SK-MEL-5 (cell line): ENCODE measurements at regions not wholly inside any gene's neighbourhood (a gene's known extent, or its start where the extent isn't known, plus 50 kb on each side); places are given as distances from the start of the nearest gene placed in this dataset.

ENCODE experiments used
- DNase-seq: peaks from one replicate; pipeline ENCODE4 v3.0.0-alpha.2; 2016; ENCODE audit warnings: low read depth, low spot score
- in situ Hi-C: cut with HindIII; loops from 2 replicates; pipeline ENCODE4 v1.10.0; 2016; ENCODE audit warnings: low sequenced_read_pairs, high pct_unique_total_duplicates, low pct_unique_long_range_greater_than_20kb

GRCh38 chr15:26165546-26165945 lies 302.4 kb upstream of the ATP10A start:
- DNase-seq = no peak
- in situ Hi-C loops = no loop called here

DNA sequence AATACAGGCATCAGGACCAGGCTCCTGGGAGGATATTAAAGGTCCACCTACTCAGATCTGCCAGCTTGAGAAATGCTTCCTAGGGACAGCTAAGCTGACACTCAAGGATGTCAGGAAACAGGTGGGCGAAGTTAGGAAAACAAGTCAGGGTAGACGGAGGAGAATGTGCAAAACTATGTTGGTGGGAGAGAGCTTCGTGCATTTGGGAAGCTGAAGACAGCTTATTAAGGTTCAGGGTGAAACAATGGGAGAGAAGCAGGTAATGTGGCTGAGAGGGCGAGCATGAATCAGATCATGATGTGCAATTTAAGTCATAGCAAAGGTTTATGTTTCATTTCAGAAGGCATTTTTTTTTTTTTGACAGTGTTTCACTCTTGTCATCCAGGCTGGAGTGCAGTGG lies 297.2 kb upstream of the ATP10A start:
- no peak for DNase-seq
- in situ Hi-C loops = no loop called here

GRCh38 chr15:26158176-26158575 lies 295.0 kb upstream of the ATP10A start:
- in situ Hi-C loops = no loop called here
- no peak for DNase-seq

DNA sequence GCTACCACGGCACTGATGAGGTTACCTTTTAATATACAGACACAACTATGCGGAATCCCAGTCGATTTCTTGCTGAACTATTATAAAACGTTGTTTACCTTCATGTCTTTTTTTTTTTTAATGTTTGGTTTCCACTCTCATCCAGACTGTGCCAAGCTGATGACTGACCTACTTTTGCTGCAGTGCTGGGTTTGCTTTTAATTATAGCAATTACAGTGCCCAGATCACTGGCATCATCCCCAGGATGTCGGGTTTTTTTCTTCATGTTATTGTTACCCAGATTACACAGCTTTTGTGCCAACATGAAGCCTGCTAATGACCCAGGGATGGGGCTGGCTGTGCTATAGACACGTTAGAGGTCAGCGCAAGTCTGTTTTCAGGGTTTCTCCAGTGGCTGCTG lies 294.0 kb upstream of the ATP10A start:
- DNase-seq = no peak
- in situ Hi-C loops = no loop called here

DNA sequence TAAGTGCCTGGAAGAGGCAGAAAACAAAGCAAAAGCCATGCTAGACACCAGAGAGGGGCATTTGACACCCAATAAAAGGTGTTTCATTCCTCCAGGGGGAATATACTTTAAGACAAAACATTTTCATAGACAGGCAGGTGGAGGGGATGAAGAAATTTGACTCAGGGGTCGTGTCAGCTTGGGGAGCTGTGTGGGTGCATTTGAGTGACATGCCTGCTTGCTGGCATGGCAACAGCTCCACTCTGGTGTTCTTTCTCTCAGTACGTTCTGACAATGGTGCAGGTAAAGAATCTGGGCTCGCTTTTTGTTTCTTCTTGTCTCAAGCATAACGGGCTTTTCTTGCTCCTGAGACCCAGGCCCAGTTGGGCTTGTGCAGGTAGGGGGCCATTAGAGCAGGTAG lies 292.9 kb upstream of the ATP10A start:
- in situ Hi-C loops = no loop called here
- DNase-seq = no peak

DNA sequence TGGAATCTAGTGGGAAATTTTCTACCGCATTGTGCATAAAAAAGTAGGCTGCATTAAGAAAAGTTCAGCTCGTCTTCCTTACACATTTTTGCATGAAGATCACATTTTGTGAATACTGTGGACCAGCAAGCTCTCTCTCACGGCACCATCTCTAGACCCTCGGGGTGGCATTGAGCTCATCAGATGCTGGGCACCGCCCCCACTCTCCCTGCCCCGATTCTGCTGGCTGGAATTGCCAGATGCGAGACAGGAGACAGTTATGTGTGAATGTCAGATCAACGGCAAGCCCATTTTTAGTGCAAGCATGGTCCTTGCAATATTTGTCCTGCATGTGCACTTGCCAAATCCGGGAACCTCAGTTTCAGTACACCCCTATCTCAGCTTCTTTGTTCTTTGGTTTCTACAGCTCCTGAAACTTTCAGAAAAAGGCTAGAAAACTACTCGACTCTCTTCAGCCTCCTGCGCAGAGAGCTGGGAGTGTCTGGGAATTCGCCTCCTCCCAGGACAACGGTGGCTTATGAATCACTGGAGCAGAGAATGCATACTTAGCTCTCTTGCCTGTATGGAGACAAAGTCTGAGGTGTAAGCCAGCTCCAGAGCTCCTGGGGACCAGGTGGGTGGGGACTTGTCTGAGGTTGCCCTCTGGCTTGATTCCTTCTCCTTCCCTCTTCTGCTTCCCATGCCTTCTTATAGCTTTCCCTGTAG lies 285.2 kb upstream of the ATP10A start:
- DNase-seq = no peak
- in situ Hi-C loops = no loop called here

DNA sequence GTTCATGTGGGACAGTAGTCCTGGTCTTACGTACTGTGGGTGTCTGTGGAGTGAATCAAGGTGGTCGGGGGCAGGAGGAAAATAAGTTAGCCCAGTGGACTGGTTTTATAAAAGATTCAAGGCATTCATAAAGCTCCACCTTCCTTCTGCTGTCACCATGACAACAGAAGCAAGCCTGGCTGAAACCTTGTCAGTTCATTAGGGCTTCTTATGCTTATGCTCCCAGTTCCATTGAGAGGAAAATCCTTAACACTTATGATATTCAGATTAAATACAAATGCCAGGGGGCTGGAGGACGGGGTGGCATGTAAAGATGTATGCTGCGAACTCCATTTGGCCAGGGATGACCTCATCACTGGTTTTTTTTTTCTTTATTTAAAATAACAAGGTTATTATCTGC lies 283.1 kb upstream of the ATP10A start:
- in situ Hi-C loops = no loop called here

GRCh38 chr15:26145796-26146195 lies 282.7 kb upstream of the ATP10A start:
- no peak for DNase-seq
- in situ Hi-C loops = no loop called here

More for the DNA sequence above, 283.1 kb upstream of the ATP10A start:
- no peak for DNase-seq

- in situ Hi-C loops = no loop called here
Observed at GRCh38 chr15:26144836-26145235, 281.7 kb upstream of the ATP10A start.

DNA sequence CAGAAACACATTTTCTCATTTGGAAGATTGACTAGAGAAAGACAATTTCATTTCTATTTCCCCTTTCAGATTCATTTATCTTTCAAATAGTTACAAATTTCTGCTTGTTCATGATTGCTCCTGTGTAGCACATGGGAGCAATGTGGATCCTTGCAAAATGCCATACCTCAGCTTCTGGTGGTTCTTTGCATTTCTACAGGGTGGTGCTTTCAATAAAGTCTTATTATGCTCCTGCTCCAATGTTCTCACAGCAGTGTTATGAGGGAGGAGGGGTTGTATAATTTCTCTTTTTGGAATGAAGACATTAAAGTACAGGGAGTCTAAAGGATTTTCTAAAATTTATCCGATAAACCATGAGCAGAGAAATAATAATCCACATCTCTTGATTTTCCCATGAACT lies 280.1 kb upstream of the ATP10A start:
- no peak for DNase-seq
- in situ Hi-C loops = no loop called here

More at GRCh38 chr15:26144836-26145235, 281.7 kb upstream of the ATP10A start:
- DNase-seq = no peak

DNA sequence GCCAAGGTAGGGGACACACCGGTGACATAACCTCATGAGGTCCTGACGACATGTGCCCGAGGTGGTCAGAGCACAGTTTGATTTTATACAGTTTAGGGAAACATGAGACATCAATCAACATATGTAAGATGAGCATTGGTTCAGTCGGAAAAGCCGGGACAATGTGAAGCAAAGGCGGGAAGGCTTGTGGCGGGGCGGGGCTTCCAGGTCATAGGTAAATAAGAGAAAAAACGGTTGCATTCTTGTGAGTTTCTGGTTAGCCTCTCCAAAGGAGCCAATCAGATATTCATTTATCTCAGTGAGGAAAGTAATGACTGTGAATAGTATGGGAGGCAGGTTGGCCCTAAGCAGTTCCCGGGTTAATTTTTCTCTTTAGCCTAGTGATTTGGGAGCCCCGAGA lies 271.7 kb upstream of the ATP10A start:
- in situ Hi-C loops = no loop called here
- DNase-seq = no peak

DNA sequence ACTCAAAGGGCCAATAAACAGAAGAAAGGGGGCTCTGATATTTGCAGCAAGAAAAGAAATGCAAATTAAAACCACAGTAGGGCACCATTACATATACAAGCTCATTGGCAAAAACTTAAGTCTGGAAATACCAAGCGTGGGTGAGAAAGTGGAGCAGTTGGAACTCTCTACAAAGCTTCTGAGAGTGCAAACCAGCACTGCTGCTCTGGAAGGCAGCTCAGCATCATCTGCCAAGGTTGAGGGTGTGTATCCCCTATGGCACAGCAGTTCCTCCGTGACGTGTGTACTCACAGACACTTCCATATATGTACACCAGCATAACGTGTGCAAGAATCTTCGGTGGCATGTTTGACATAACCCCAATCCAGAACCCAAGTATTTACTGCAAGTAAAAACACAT lies 271.0 kb upstream of the ATP10A start:
- no peak for DNase-seq
- in situ Hi-C loops = no loop called here

GRCh38 chr15:26132811-26133210 lies 269.7 kb upstream of the ATP10A start:
- no peak for DNase-seq
- in situ Hi-C loops = no loop called here

DNA sequence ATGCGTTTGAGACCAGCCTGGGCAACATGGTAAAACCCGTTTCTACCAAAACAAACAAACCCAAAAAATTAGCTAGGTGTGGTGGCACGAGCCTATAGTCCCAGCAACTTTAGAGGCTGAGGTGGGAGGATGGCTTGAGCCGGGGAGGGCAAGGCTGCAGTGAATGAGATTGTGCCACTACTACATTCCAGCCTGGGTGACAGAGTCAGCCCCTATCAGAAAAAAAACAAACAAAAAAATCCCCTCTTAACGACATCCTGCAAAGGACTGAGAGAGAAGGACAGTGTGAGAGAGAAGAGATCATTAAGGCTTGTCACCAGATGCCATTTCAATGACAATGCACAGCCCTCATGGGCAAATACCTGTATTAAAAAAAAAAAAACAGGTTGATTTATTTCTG lies 266.7 kb upstream of the ATP10A start:
- in situ Hi-C loops = no loop called here
- DNase-seq = no peak

- in situ Hi-C loops = no loop called here
- no peak for DNase-seq
Observed at GRCh38 chr15:26128611-26129140, 265.5 kb upstream of the ATP10A start.

- DNase-seq = no peak
- in situ Hi-C loops = no loop called here
Observed at GRCh38 chr15:26126819-26127387, 263.8 kb upstream of the ATP10A start.

DNA sequence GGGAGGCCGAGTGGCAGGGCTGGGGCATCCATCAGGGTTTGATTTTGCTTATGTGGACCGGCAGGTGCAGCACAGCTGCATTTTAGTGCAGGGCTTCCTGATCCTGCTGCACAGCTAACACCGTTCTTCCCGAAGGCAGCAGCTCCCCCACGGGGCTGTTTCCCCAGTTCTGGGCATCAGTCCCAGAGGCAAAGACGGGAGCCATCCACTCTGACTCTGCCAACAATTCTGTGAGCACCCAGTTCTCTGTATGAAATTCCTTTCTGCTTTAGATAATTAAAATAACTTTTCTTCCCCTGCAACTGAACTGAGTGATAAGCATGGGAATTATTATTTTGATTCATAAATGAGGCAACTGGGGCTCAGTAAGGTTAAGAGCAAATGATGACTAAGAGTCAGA lies 262.9 kb upstream of the ATP10A start:
- in situ Hi-C loops = no loop called here
- DNase-seq = no peak

GRCh38 chr15:26125664-26126063 lies 262.5 kb upstream of the ATP10A start:
- in situ Hi-C loops = no loop called here

GRCh38 chr15:26119322-26119721 lies 256.2 kb upstream of the ATP10A start:
- in situ Hi-C loops = no loop called here

More at GRCh38 chr15:26125664-26126063, 262.5 kb upstream of the ATP10A start:
- no peak for DNase-seq

More at GRCh38 chr15:26119322-26119721, 256.2 kb upstream of the ATP10A start:
- no peak for DNase-seq
